Transverse colon (tissue), 3 donors: ENCODE measurements at regions not wholly inside any gene's neighbourhood (a gene's known extent, or its start where the extent isn't known, plus 50 kb on each side); places are given as distances from the start of the nearest gene placed in this dataset.

Source experiments
- CTCF ChIP-seq, 5 experiments: fragments of 200-600 bp in 3 of 5; fragments of 450-650 bp in 2 of 5; sonication (generic) in 3 of 5; IDR thresholded peaks; 1 replicate in 2 of 5; 2 replicates in 3 of 5; pipeline ENCODE4 v1.5.1; 2016 to 2017; ENCODE audit warnings: antibody characterized with exemption in 5 of 5, inconsistent platforms in 3 of 5, mild to moderate bottlenecking in 2 of 5, moderate library complexity in 1 of 5
- POLR2A ChIP-seq: fragments of 450-650 bp; IDR thresholded peaks from one replicate; pipeline ENCODE4 v1.6.1; 2016; ENCODE audit warnings: antibody characterized with exemption, mild to moderate bottlenecking, moderate library complexity

- TF ChIP-seq CTCF (IDR thresholded peaks at IDR 0.05) (no peak), POLR2A (no peak)
Observed at GRCh38 chr3:184457329-184457728, 77.5 kb downstream of the CHRD start.
